ENCODE measurements at regions not wholly inside any gene's neighbourhood (a gene's known extent, or its start where the extent isn't known, plus 50 kb on each side); places are given as distances from the start of the nearest gene placed in this dataset.

DNA sequence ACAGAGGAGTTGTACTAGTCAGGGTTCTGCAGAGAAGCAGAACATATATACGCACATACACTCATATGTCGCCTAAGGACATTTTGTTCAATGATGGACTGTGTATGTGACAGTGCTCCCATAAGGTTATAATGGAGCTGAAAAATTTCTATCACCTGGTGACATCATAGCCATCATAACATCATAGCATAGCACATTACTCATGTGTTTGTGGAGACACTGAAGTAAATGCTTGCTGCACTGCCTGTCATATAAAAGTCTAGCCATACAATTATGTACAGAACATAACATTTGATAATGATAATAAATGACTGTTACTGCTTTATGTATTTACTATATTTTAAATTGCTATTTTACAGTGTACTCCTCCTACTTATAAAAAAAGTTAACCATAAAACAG lies 83.1 kb downstream of the TSN start:
- ATAC-seq (no peak), DNase-seq (ENCODE audit: extremely low read depth in 1 of 4, low spot score in 3 of 4) (no peak), FAIRE-seq (no peak)
- peaks cover 24 to 34% of the 10 kb centered on the region in 2 experiments for H3K27me3 ChIP-seq (ENCODE audit: control insufficient read depth in 2 of 2, insufficient read depth in 2 of 2, low read length in 2 of 2)
- CTCF ChIA-PET (ENCODE audit: low intra/inter-chr PET ratio) = no interaction called here
- no peaks in the 10 kb centered on the region for H3K4me1 ChIP-seq (replicated peaks in 1 of 2; ENCODE audit: control insufficient read depth in 2 of 2, insufficient read depth in 2 of 2, low read length in 2 of 2)
- H3K4me3 ChIP-seq = no peak overlapping the region
- WGBS (ENCODE audit: insufficient coverage, low coverage, missing lambda C conversion rate) = 0% methylated on average over 2 of the region's 2 CpGs
- H3K4me2 ChIP-seq (ENCODE audit: insufficient read depth, low read length) = no peak overlapping the region
- H3K27ac ChIP-seq (ENCODE audit: extremely low read depth, low read depth, low read length) = no peak overlapping the region
- intact Hi-C loops (cut with micrococcal nuclease) (no loop called here), in situ Hi-C loops (cut with MboI) (no loop called here)
- no peak overlapping the region for H3K9ac ChIP-seq (ENCODE audit: insufficient read depth in 1 of 2, low read depth in 2 of 2, low read length in 2 of 2)
- H3K79me2 ChIP-seq (ENCODE audit: control insufficient read depth, insufficient read depth, low read length) = no peaks in the 10 kb centered on the region
- TF ChIP-seq, protein P1, sequence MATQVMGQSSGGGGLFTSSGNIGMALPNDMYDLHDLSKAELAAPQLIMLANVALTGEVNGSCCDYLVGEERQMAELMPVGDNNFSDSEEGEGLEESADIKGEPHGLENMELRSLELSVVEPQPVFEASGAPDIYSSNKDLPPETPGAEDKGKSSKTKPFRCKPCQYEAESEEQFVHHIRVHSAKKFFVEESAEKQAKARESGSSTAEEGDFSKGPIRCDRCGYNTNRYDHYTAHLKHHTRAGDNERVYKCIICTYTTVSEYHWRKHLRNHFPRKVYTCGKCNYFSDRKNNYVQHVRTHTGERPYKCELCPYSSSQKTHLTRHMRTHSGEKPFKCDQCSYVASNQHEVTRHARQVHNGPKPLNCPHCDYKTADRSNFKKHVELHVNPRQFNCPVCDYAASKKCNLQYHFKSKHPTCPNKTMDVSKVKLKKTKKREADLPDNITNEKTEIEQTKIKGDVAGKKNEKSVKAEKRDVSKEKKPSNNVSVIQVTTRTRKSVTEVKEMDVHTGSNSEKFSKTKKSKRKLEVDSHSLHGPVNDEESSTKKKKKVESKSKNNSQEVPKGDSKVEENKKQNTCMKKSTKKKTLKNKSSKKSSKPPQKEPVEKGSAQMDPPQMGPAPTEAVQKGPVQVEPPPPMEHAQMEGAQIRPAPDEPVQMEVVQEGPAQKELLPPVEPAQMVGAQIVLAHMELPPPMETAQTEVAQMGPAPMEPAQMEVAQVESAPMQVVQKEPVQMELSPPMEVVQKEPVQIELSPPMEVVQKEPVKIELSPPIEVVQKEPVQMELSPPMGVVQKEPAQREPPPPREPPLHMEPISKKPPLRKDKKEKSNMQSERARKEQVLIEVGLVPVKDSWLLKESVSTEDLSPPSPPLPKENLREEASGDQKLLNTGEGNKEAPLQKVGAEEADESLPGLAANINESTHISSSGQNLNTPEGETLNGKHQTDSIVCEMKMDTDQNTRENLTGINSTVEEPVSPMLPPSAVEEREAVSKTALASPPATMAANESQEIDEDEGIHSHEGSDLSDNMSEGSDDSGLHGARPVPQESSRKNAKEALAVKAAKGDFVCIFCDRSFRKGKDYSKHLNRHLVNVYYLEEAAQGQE (IDR thresholded peaks at IDR 0.05; ENCODE audit: borderline replicate concordance) = no peak
- TF ChIP-seq, protein P1 (CRISPR knock-in tag; IDR thresholded peaks at IDR 0.05; ENCODE audit: low read depth) = no peak
- TF ChIP-seq, protein P2, sequence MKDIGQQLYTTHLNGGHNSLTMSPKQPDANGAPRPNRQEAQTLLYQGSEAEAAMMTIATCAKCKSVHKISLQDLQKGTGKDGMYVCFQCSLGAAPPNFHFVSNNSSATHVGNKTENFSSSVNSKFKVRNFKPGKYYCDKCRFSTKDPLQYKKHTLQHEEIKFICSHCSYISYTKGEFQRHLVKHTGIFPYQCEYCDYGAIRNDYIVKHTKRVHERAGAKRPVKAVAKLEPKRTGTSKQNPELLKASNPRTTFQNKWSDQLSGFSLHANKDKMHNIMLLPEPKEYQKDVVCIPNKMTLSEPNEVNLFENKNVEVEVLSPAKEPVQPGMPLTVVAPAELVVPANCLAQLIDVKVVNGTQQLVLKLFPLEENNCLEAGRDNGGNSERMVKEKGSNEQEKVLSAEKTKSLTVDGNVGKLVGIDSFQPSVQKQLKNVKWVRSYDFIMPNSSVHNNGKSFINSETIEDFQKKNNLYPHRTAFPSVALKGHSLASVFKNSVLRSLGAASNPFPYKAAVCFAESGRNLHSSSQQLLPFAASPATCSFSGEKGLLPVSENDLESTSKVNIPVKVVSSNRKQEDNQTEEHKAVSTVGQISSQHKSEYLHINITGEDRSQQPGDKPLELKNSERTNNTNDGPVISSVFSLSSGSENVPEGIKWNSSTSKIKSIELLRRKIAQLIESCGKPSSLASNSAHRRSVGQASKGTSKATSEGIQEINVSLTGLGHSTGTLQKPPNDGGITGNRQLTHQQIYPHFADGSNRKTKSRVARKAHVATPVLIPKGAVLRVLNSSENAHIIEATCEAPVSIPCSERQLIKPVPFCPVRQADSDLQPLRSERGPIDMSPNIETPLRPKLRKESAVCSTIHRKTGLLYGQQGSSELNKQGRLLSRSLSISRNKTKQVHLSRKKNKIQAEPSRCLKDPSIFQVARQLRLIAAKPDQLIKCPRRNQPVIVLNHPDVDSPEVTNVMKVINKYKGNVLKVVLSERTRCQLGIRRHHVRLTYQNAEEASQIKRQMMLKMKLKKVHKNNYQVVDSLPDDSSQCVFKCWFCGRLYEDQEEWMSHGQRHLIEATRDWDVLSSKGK (CRISPR knock-in tag; IDR thresholded peaks at IDR 0.05) = no peak
- no peak for TF ChIP-seq HDGF (IDR thresholded peaks at IDR 0.05)
- no peak overlapping the region for H2AFZ ChIP-seq (ENCODE audit: low read depth, low read length)
- POLR2A ChIA-PET = no interaction called here
- no TSS peak for BruUV-seq (replicated peaks)
- no peaks in the 10 kb centered on the region; the same call in 1 of the 2 replicates for H4K20me1 ChIP-seq (replicated peaks; ENCODE audit: control insufficient read depth, insufficient read depth, low read length)
- H3K36me3 ChIP-seq (ENCODE audit: control insufficient read depth, insufficient read depth, low read length) = no peaks in the 10 kb centered on the region
- H3K9me3 ChIP-seq (replicated peaks; ENCODE audit: control insufficient read depth, insufficient read depth, low read depth, low read length) = no peaks in the 10 kb centered on the region
- no peaks in the 10 kb centered on the region for H3K9me1 ChIP-seq (ENCODE audit: control insufficient read depth, insufficient read depth, low read length)
